HEK293 (cell line): ENCODE measurements at regions not wholly inside any gene's neighbourhood (a gene's known extent, or its start where the extent isn't known, plus 50 kb on each side); places are given as distances from the start of the nearest gene placed in this dataset.
"Not testable (repeated sequence)": the region's sequence is repeated elsewhere in the genome, so short reads cannot be mapped to it uniquely, and the experiment has no call there.

Experiments
- CTCF ChIA-PET: fragments of 350-600 bp; formaldehyde crosslinking; extraction: SDS; loops from one replicate; lab custom pipeline; 2021; ENCODE audit warnings: antibody characterized with exemption; lab: Yijun Ruan, JAX
- POLR2A ChIA-PET: fragments of 300-600 bp; formaldehyde crosslinking; extraction: SDS; loops from one replicate; lab custom pipeline; 2020; ENCODE audit warnings: antibody characterized with exemption, inconsistent platforms; lab: Yijun Ruan, JAX
- H3K27ac ChIP-seq: fragments of 200-500 bp; sonication (Bioruptor generic); 2 replicates; pipeline ENCODE4 v1.5.1; 2014; ENCODE audit warnings: low read depth, low read length, control low read depth, inconsistent platforms; ENCODE audit errors: extremely low read depth
- H3K36me3 ChIP-seq, 2 experiments: fragments of 200-500 bp in 1 of 2; sonication (Bioruptor generic) in 1 of 2; 1 replicate in 1 of 2; 2 replicates in 1 of 2; pipeline ENCODE4 v1.5.1; 2014 to 2017; ENCODE audit warnings: inconsistent platforms in 2 of 2, low read length in 2 of 2; ENCODE audit not compliant: control insufficient read depth in 2 of 2, insufficient read depth in 1 of 2
- H3K4me1 ChIP-seq: fragments of 200-500 bp; sonication (Bioruptor generic); 2 replicates; pipeline ENCODE4 v1.5.1; 2014; ENCODE audit warnings: mild to moderate bottlenecking, low read length, inconsistent platforms; ENCODE audit not compliant: control insufficient read depth, insufficient read depth
- H3K4me3 ChIP-seq: 2 replicates; pipeline ENCODE4 v1.5.1; 2011; ENCODE audit warnings: low read depth, mild to moderate bottlenecking, control low read depth, low read length, moderate library complexity
- H3K9me3 ChIP-seq: fragments of 200-500 bp; sonication (Bioruptor generic); 2 replicates; pipeline ENCODE4 v1.5.1; 2014; ENCODE audit warnings: low read depth, low read length, inconsistent platforms; ENCODE audit not compliant: control insufficient read depth, insufficient read depth
- GLIS1 ChIP-seq: fragments of 450-650 bp; formaldehyde crosslinking; IDR thresholded peaks from 2 replicates; pipeline ENCODE4 v1.5.1; 2016; ENCODE audit warnings: missing biosample characterization, missing genetic modification characterization
- KLF1 ChIP-seq: fragments of 450-650 bp; formaldehyde crosslinking; IDR thresholded peaks from 2 replicates; pipeline ENCODE4 v1.5.1; 2016; ENCODE audit warnings: missing biosample characterization, missing genetic modification characterization
- KLF7 ChIP-seq: fragments of 450-650 bp; formaldehyde crosslinking; IDR thresholded peaks from 2 replicates; pipeline ENCODE4 v1.5.1; 2016; ENCODE audit warnings: missing biosample characterization, missing genetic modification characterization, borderline replicate concordance
- KLF8 ChIP-seq: fragments of 450-650 bp; formaldehyde crosslinking; IDR thresholded peaks from 2 replicates; pipeline ENCODE4 v1.5.1; 2016; ENCODE audit warnings: missing biosample characterization, missing genetic modification characterization
- MEIS1 ChIP-seq: sonication (generic); formaldehyde crosslinking; IDR thresholded peaks from 2 replicates; pipeline ENCODE4 v1.8.1; 2022; ENCODE audit warnings: missing genetic modification reagents, mild to moderate bottlenecking, borderline replicate concordance
- PRDM1 ChIP-seq: fragments of 450-650 bp; formaldehyde crosslinking; IDR thresholded peaks from 2 replicates; pipeline ENCODE4; 2016; ENCODE audit warnings: missing biosample characterization, missing genetic modification characterization
- ZNF175 ChIP-seq: fragments of 450-650 bp; formaldehyde crosslinking; IDR thresholded peaks from 2 replicates; pipeline ENCODE4 v1.5.1; 2016; ENCODE audit warnings: missing biosample characterization, missing genetic modification characterization
- ZNF214 ChIP-seq: fragments of 450-650 bp; formaldehyde crosslinking; IDR thresholded peaks from 2 replicates; pipeline ENCODE4 v1.5.1; 2017; ENCODE audit warnings: missing biosample characterization, mild to moderate bottlenecking, missing genetic modification characterization, borderline replicate concordance
- ZNF354C ChIP-seq: fragments of 450-650 bp; formaldehyde crosslinking; IDR thresholded peaks from 2 replicates; pipeline ENCODE4 v1.5.1; 2016; ENCODE audit warnings: missing biosample characterization, missing genetic modification characterization, low read depth, borderline replicate concordance
- ZNF426 ChIP-seq: fragments of 450-650 bp; formaldehyde crosslinking; IDR thresholded peaks from 2 replicates; pipeline ENCODE4 v1.5.1; 2017; ENCODE audit warnings: missing biosample characterization, missing genetic modification characterization, mild to moderate bottlenecking, inconsistent platforms, moderate library complexity
- ZNF501 ChIP-seq: fragments of 450-650 bp; formaldehyde crosslinking; IDR thresholded peaks from 2 replicates; pipeline ENCODE4 v1.5.1; 2016; ENCODE audit warnings: missing biosample characterization, missing genetic modification characterization
- ZNF558 ChIP-seq: fragments of 450-650 bp; formaldehyde crosslinking; IDR thresholded peaks from 2 replicates; pipeline ENCODE4 v1.5.1; 2016; ENCODE audit warnings: missing biosample characterization, missing genetic modification characterization
- ZNF76 ChIP-seq: fragments of 450-650 bp; formaldehyde crosslinking; IDR thresholded peaks from 2 replicates; pipeline ENCODE4; 2016; ENCODE audit warnings: low read depth, missing biosample characterization, missing genetic modification characterization, borderline replicate concordance
- TF ChIP-seq, protein P1 (sequence below): fragments of 450-650 bp; formaldehyde crosslinking; IDR thresholded peaks from 2 replicates; pipeline ENCODE4 v1.5.1; 2016; ENCODE audit warnings: missing biosample characterization, missing genetic modification characterization
- TF ChIP-seq, protein P2 (sequence below): fragments of 450-650 bp; IDR thresholded peaks from 2 replicates; pipeline ENCODE4 v1.5.1; 2018; ENCODE audit warnings: missing biosample characterization, missing genetic modification characterization
- TF ChIP-seq, protein P3 (sequence below): fragments of 450-650 bp; formaldehyde crosslinking; IDR thresholded peaks from 2 replicates; pipeline ENCODE4 v1.5.1; 2017; ENCODE audit warnings: missing biosample characterization, mild to moderate bottlenecking, missing genetic modification characterization, moderate library complexity
- TF ChIP-seq, protein P4 (sequence below): fragments of 450-650 bp; formaldehyde crosslinking; IDR thresholded peaks from 2 replicates; pipeline ENCODE4 v1.5.1; 2016; ENCODE audit warnings: missing biosample characterization, missing genetic modification characterization
- TF ChIP-seq, protein P5 (sequence below): fragments of 450-650 bp; formaldehyde crosslinking; IDR thresholded peaks from 2 replicates; pipeline ENCODE4 v1.5.1; 2016; ENCODE audit warnings: missing biosample characterization, missing genetic modification characterization, low read depth

DNA sequence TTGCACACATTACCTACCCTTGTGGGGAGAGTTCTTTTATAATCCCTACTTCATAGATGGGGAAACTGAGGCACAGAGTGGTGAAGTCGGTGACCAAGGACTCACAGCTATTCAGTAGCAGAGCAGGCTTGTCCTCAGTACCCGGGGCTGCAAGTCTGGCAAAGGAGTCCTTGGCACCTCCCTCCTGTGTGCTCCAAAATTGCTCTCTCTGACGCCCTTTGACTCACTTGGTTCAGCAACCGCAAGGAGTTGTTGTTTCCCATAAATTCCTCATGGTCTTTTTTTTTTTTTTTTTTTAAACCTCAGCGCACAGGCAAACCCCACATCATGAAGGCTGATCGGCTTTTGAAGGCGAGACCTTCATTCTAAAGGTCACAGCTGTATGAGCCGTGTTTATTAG is 143.2 kb downstream of the CEBPB start:
- TF ChIP-seq KLF1 (tag by site-specific recombination), result no peak
- no peak for TF ChIP-seq KLF8 (tag by site-specific recombination)
- TF ChIP-seq, protein P1, sequence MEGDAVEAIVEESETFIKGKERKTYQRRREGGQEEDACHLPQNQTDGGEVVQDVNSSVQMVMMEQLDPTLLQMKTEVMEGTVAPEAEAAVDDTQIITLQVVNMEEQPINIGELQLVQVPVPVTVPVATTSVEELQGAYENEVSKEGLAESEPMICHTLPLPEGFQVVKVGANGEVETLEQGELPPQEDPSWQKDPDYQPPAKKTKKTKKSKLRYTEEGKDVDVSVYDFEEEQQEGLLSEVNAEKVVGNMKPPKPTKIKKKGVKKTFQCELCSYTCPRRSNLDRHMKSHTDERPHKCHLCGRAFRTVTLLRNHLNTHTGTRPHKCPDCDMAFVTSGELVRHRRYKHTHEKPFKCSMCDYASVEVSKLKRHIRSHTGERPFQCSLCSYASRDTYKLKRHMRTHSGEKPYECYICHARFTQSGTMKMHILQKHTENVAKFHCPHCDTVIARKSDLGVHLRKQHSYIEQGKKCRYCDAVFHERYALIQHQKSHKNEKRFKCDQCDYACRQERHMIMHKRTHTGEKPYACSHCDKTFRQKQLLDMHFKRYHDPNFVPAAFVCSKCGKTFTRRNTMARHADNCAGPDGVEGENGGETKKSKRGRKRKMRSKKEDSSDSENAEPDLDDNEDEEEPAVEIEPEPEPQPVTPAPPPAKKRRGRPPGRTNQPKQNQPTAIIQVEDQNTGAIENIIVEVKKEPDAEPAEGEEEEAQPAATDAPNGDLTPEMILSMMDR (tag by site-specific recombination), result no peak
- TF ChIP-seq, protein P2, sequence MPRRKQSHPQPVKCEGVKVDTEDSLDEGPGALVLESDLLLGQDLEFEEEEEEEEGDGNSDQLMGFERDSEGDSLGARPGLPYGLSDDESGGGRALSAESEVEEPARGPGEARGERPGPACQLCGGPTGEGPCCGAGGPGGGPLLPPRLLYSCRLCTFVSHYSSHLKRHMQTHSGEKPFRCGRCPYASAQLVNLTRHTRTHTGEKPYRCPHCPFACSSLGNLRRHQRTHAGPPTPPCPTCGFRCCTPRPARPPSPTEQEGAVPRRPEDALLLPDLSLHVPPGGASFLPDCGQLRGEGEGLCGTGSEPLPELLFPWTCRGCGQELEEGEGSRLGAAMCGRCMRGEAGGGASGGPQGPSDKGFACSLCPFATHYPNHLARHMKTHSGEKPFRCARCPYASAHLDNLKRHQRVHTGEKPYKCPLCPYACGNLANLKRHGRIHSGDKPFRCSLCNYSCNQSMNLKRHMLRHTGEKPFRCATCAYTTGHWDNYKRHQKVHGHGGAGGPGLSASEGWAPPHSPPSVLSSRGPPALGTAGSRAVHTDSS (tag by site-specific recombination), result no peak
- TF ChIP-seq ZNF501 (tag by site-specific recombination), result no peak
- no peak for TF ChIP-seq MEIS1 (CRISPR knock-in tag)
- TF ChIP-seq ZNF175, result no peak
- no peak for TF ChIP-seq ZNF558 (tag by site-specific recombination)
- TF ChIP-seq ZNF354C (tag by site-specific recombination), result no peak
- TF ChIP-seq, protein P3, sequence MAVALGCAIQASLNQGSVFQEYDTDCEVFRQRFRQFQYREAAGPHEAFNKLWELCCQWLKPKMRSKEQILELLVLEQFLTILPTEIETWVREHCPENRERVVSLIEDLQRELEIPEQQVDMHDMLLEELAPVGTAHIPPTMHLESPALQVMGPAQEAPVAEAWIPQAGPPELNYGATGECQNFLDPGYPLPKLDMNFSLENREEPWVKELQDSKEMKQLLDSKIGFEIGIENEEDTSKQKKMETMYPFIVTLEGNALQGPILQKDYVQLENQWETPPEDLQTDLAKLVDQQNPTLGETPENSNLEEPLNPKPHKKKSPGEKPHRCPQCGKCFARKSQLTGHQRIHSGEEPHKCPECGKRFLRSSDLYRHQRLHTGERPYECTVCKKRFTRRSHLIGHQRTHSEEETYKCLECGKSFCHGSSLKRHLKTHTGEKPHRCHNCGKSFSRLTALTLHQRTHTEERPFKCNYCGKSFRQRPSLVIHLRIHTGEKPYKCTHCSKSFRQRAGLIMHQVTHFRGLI (tag by site-specific recombination), result no peak
- TF ChIP-seq, protein P4, sequence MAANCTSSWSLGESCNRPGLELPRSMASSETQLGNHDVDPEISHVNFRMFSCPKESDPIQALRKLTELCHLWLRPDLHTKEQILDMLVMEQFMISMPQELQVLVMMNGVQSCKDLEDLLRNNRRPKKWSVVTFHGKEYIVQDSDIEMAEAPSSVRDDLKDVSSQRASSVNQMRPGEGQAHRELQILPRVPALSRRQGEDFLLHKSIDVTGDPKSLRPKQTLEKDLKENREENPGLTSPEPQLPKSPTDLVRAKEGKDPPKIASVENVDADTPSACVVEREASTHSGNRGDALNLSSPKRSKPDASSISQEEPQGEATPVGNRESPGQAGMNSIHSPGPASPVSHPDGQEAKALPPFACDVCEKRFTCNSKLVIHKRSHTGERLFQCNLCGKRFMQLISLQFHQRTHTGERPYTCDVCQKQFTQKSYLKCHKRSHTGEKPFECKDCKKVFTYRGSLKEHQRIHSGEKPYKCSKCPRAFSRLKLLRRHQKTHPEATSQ (tag by site-specific recombination), result no peak
- TF ChIP-seq ZNF214 (tag by site-specific recombination), result no peak
- TF ChIP-seq, protein P5, sequence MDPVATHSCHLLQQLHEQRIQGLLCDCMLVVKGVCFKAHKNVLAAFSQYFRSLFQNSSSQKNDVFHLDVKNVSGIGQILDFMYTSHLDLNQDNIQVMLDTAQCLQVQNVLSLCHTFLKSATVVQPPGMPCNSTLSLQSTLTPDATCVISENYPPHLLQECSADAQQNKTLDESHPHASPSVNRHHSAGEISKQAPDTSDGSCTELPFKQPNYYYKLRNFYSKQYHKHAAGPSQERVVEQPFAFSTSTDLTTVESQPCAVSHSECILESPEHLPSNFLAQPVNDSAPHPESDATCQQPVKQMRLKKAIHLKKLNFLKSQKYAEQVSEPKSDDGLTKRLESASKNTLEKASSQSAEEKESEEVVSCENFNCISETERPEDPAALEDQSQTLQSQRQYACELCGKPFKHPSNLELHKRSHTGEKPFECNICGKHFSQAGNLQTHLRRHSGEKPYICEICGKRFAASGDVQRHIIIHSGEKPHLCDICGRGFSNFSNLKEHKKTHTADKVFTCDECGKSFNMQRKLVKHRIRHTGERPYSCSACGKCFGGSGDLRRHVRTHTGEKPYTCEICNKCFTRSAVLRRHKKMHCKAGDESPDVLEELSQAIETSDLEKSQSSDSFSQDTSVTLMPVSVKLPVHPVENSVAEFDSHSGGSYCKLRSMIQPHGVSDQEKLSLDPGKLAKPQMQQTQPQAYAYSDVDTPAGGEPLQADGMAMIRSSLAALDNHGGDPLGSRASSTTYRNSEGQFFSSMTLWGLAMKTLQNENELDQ (tag by site-specific recombination), result no peak
- no peak for TF ChIP-seq PRDM1
- TF ChIP-seq KLF7, result no peak
- no peak for TF ChIP-seq ZNF76 (tag by site-specific recombination)
- TF ChIP-seq ZNF426, result no peak
- Histone ChIP-seq H3K4me3 (no peak overlapping the region), H3K9me3 (no peaks in the 10 kb centered on the region), H3K27ac (no peak overlapping the region), H3K4me1 (no peaks in the 10 kb centered on the region), H3K36me3 (no peaks in the 10 kb centered on the region)
- ChIA-PET CTCF (interaction anchor here (0.5 kb wide), 1 partner anchor 125 kb away, joined by 3 read pairs; no protein-coding TSS in a partner anchor), POLR2A (interaction anchor here (0.7 to 1.8 kb wide), 4 partner anchors 12 to 86 kb away, joined by 3 to 5 read pairs (median 4); no protein-coding TSS in a partner anchor)

DNA sequence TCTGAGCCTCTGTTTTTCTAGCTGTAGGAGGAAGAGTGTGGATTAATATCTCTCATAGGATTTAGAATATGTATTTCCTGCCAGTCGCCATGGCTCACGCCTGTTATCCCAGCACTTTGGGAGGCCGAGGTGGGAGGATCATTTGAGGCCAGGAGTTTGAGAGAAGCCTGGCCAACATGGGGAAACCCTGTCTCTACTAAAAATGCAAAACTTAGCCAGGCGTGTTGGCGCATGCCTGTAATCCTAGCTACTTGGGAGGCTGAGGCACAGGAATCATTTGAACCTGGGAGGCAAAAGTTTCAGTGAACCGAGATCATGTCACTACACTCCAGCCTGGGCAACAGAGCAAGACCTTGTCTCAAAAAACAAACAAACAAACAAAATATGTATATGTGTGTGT is 143.9 kb downstream of the CEBPB start:
- H3K4me3 ChIP-seq, H3K4me1 ChIP-seq, H3K9me3 ChIP-seq, H3K27ac ChIP-seq, H3K36me3 ChIP-seq, CTCF ChIA-PET: not testable (repeated sequence)
- TF ChIP-seq GLIS1 (tag by site-specific recombination), result peak; percentile 44
- POLR2A ChIA-PET, result interaction anchor here (0.7 to 1.8 kb wide), 4 partner anchors 13 to 144 kb away, joined by 4 to 5 read pairs (median 4); partner anchors contain the start of gene CEBPB
